GM23248 (cell line): ENCODE measurements at regions not wholly inside any gene's neighbourhood (a gene's known extent, or its start where the extent isn't known, plus 50 kb on each side); places are given as distances from the start of the nearest gene placed in this dataset.

ENCODE experiments used
- EZH2 ChIP-seq: fragments of 200-600 bp; sonication (generic); IDR thresholded peaks from 2 replicates; pipeline ENCODE4 v1.6.1; 2018; ENCODE audit warnings: antibody characterized with exemption, mild to moderate bottlenecking; ENCODE audit not compliant: insufficient read depth, poor library complexity, severe bottlenecking
- EZH2phosphoT487 ChIP-seq: fragments of 200-600 bp; sonication (generic); IDR thresholded peaks from 2 replicates; pipeline ENCODE4 v1.6.1; 2018; ENCODE audit warnings: antibody characterized with exemption, moderate library complexity, mild to moderate bottlenecking, low read depth; ENCODE audit not compliant: insufficient read depth

- TF ChIP-seq EZH2 (no peak), EZH2phosphoT487 (no peak)
Observed at GRCh38 chr5:163318707-163319106, 118.7 kb upstream of the CCNG1 start.
